ENCODE measurements at regions not wholly inside any gene's neighbourhood (a gene's known extent, or its start where the extent isn't known, plus 50 kb on each side); places are given as distances from the start of the nearest gene placed in this dataset.
"Not testable (repeated sequence)": the region's sequence is repeated elsewhere in the genome, so short reads cannot be mapped to it uniquely, and the experiment has no call there.

DNA sequence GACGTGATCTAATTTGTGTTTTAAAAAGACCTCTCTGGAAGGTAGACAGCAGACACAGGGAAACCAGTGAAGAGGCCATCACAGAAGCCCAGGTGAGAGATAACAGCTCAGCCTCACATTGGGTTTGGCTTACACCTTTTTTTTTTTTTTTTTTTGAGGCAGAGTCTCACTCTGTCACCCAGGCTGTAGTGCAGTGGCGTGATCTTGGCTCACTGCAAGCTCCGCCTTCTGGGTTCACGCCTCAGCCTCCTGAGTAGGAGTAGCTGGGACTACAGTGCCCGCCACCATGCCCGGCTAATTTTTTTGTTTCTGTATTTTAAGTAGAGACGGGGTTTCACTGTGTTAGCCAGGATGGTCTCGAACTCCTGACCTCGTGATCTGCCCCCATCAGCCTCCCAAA, 412.3 kb downstream of the KCNRG start:
- H3K36me3 ChIP-seq (ENCODE audit: control insufficient read depth in 1 of 2, insufficient read depth in 2 of 2, low read length in 2 of 2); H3K4me3 ChIP-seq (ENCODE audit: low read depth in 1 of 2, low read length in 2 of 2); H3K27ac ChIP-seq (ENCODE audit: low read length); H3K9me3 ChIP-seq (ENCODE audit: control insufficient read depth in 1 of 2, low read length in 2 of 2); H3K4me1 ChIP-seq (ENCODE audit: control insufficient read depth in 1 of 2, insufficient read depth in 2 of 2, low read length in 2 of 2); H3K27me3 ChIP-seq (ENCODE audit: low read depth, low read length): not testable (repeated sequence)

DNA sequence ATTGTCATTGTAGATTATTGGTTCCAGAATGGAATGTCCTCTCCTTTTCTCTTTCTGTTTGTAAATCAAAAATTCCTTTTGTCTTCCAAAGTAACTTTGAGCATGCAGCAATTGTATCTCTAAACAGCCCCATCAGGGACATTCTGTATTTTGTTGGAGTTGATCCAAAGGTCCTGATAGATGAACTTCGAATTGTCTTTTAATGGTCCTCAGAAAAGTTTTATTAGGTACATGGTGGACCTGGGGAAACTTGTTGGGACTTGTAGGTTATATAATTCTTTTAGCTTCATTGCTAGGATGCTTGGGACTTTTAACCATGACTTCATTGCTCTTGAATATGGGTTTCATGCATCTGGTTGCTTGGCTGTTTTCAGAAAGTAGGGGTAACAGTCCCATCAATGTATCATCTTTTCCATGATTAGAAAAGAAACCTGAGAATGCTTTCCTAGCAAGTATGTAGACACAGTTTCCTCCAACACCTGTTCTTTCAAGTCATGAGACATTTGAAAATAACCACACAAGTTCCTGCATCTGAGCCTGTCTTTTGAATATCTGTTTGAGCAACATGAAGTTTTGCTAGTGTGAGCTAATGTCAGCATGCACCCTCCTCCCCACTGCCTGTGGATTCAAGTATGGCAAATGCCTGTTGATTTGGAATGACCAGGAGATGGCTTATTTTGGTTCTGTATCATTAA, 413.1 kb downstream of the KCNRG start:
- Histone ChIP-seq H3K27me3 (ENCODE audit: low read depth, low read length) (no peaks in the 10 kb centered on the region), H3K36me3 (ENCODE audit: control insufficient read depth in 1 of 2, insufficient read depth in 2 of 2, low read length in 2 of 2) (no peaks in the 10 kb centered on the region), H3K4me3 (ENCODE audit: low read depth in 1 of 2, low read length in 2 of 2) (no peak overlapping the region), H3K9me3 (ENCODE audit: control insufficient read depth in 1 of 2, low read length in 2 of 2) (no peaks in the 10 kb centered on the region), H3K27ac (ENCODE audit: low read length) (no peak overlapping the region), H3K4me1 (ENCODE audit: control insufficient read depth in 1 of 2, insufficient read depth in 2 of 2, low read length in 2 of 2) (peaks cover 0 to 2% of the 10 kb centered on the region in 2 donors)

DNA sequence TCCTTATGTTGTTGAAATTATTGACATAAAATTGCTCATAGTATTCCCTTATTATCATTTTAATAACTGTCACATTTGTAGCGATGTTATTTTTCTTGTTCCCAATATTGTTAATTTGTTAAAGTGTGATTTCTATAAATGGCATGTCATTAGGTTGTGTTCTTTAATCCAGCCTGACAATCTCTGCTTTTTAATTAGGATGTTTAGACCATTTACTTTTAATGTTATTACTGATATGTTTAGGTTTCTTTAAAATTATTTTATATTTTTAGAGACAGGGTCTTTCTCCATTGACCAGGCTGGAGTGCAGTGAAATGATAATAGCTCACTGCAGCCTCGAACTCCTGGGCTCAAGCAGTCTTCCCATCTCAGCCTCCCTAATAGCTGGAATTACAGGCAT, 408.5 kb downstream of the DLEU7 start:
- Histone ChIP-seq H3K27ac (ENCODE audit: low read length) (no peak overlapping the region), H3K4me3 (ENCODE audit: low read depth in 1 of 2, low read length in 2 of 2) (no peak overlapping the region), H3K27me3 (ENCODE audit: low read depth, low read length) (no peaks in the 10 kb centered on the region), H3K9me3 (ENCODE audit: control insufficient read depth in 1 of 2, low read length in 2 of 2) (peaks cover 0 to 3% of the 10 kb centered on the region in 2 donors), H3K4me1 (ENCODE audit: control insufficient read depth in 1 of 2, insufficient read depth in 2 of 2, low read length in 2 of 2) (no peaks in the 10 kb centered on the region), H3K36me3 (ENCODE audit: control insufficient read depth in 1 of 2, insufficient read depth in 2 of 2, low read length in 2 of 2) (no peaks in the 10 kb centered on the region)

DNA sequence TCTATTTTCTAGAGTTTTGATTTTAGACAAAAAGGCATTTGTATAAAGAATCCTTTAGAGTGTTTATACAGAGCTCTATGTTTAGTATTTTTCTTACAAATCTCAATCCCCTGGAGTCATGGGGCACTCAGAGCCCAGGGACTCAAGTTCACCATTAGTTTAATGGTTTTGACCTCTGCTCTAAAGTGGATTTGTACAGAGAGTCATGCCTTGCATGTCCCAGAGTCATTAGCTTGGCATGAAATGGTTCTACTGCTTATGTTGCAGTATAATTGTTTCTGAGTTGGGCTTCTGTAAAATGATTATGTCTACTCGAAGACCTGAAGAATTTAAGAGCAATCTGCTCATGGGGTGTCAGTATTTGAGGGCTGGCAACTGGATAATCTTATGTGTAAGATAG, 406.2 kb downstream of the DLEU7 start:
- Histone ChIP-seq H3K4me1 (ENCODE audit: control insufficient read depth in 1 of 2, insufficient read depth in 2 of 2, low read length in 2 of 2) (no peaks in the 10 kb centered on the region), H3K9me3 (ENCODE audit: control insufficient read depth in 1 of 2, low read length in 2 of 2) (peaks cover 0 to 3% of the 10 kb centered on the region in 2 donors), H3K27ac (ENCODE audit: low read length) (no peak overlapping the region)

DNA sequence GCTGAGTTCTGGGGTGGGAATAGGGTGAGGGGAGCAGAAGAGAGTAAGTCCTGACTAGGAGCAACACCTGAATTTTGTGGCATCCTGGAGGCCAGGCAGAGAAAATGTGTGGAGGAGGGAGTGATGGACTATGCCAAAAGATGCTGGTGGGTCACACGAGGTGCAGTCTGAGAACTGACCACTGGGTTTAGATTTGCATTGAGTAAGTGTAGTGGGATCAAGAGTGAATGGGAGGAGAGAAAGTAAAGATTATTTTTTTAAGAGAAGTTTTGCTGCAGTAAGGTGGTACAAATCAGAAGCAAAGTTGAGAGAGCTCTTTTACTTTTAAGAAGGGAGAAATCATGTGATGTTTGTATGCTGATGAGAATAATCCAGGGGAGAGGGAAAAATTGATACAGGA, 405.1 kb downstream of the DLEU7 start:
- no peak overlapping the region for H3K27ac ChIP-seq (ENCODE audit: low read length)

More for the DNA sequence above, 406.2 kb downstream of the DLEU7 start:
- no peaks in the 10 kb centered on the region for H3K36me3 ChIP-seq (ENCODE audit: control insufficient read depth in 1 of 2, insufficient read depth in 2 of 2, low read length in 2 of 2)
- no peaks in the 10 kb centered on the region for H3K27me3 ChIP-seq (ENCODE audit: low read depth, low read length)
- H3K4me3 ChIP-seq (ENCODE audit: low read depth in 1 of 2, low read length in 2 of 2): no peak overlapping the region

DNA sequence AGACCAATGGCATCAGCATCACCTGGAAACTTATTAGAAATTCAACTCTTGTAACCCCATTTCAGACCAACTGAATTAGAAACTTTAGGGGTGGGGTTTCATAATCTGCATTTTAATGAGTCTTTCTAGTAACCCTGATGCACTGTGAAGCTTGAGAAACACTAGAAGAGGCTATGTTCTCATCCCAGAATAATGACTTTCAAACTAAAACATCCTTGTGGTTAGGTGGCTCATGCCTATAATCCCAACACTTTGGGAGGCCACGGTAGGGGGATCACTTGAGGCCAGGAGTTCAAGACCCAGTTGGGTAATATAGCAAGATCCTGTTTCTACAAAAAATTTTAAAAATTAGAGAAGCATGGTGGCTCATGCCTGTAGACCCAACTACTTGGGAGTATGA, 402.4 kb downstream of the DLEU7 start:
- no peaks in the 10 kb centered on the region for H3K36me3 ChIP-seq (ENCODE audit: control insufficient read depth in 1 of 2, insufficient read depth in 2 of 2, low read length in 2 of 2)
- H3K9me3 ChIP-seq (ENCODE audit: control insufficient read depth in 1 of 2, low read length in 2 of 2): no peaks in the 10 kb centered on the region
- peaks cover 0 to 4% of the 10 kb centered on the region in 2 donors for H3K4me1 ChIP-seq (ENCODE audit: control insufficient read depth in 1 of 2, insufficient read depth in 2 of 2, low read length in 2 of 2)
- H3K4me3 ChIP-seq (ENCODE audit: low read depth in 1 of 2, low read length in 2 of 2): no peak overlapping the region
- no peaks in the 10 kb centered on the region for H3K27me3 ChIP-seq (ENCODE audit: low read depth, low read length)
- H3K27ac ChIP-seq (ENCODE audit: low read length): no peak overlapping the region

More for the DNA sequence above, 405.1 kb downstream of the DLEU7 start:
- H3K9me3 ChIP-seq (ENCODE audit: control insufficient read depth in 1 of 2, low read length in 2 of 2): peaks cover 0 to 3% of the 10 kb centered on the region in 2 donors
- H3K36me3 ChIP-seq (ENCODE audit: control insufficient read depth in 1 of 2, insufficient read depth in 2 of 2, low read length in 2 of 2): no peaks in the 10 kb centered on the region
- no peak overlapping the region for H3K4me3 ChIP-seq (ENCODE audit: low read depth in 1 of 2, low read length in 2 of 2)
- no peaks in the 10 kb centered on the region for H3K4me1 ChIP-seq (ENCODE audit: control insufficient read depth in 1 of 2, insufficient read depth in 2 of 2, low read length in 2 of 2)
- no peaks in the 10 kb centered on the region for H3K27me3 ChIP-seq (ENCODE audit: low read depth, low read length)

DNA sequence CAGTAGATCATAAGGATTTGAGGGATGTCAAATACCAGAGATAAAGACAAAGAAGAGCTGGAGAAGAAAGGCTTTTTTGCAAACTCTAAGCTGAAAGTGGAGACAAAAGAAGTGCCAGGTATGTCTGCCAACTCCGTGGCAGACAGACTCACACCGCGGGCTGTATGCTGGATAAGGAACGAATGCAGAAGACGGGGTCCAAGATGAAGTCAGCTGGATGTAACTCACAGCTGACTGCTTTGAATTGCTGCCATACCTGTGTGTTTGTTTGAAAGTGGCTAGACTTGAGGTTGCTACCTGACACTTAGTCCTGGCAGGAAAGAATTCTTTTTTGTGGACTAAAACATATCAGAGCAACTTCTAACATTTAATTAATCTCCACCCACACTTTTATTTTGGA, 398.8 kb downstream of the DLEU7 start:
- no peaks in the 10 kb centered on the region for H3K9me3 ChIP-seq (ENCODE audit: control insufficient read depth in 1 of 2, low read length in 2 of 2)
- peaks cover 0 to 4% of the 10 kb centered on the region in 2 donors for H3K4me1 ChIP-seq (ENCODE audit: control insufficient read depth in 1 of 2, insufficient read depth in 2 of 2, low read length in 2 of 2)
- H3K27me3 ChIP-seq (ENCODE audit: low read depth, low read length): no peaks in the 10 kb centered on the region
- no peak overlapping the region for H3K27ac ChIP-seq (ENCODE audit: low read length)
- H3K4me3 ChIP-seq (ENCODE audit: low read depth in 1 of 2, low read length in 2 of 2): no peak overlapping the region
- H3K36me3 ChIP-seq (ENCODE audit: control insufficient read depth in 1 of 2, insufficient read depth in 2 of 2, low read length in 2 of 2): no peaks in the 10 kb centered on the region

DNA sequence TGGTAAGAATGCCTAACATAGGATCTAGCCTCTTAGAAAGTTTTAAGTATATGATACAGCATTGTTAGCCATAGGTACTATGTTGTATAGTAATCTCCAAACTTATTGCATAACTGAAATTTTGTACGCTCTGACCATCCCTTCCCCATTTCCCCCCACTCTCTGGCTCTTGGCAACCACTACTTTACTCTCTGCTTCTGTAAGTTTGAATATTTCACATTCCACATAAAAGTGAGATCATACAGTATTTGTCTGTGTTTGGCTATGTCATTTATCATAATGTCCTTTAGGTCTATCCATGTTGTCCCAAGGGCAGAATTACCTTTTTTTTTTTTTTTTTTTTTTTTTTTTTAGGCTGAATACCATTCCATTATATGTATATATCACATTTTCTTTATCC, 396.9 kb downstream of the DLEU7 start:
- no peak overlapping the region for H3K27ac ChIP-seq (ENCODE audit: low read length)
- H3K36me3 ChIP-seq (ENCODE audit: control insufficient read depth in 1 of 2, insufficient read depth in 2 of 2, low read length in 2 of 2): no peaks in the 10 kb centered on the region
- H3K4me3 ChIP-seq (ENCODE audit: low read depth in 1 of 2, low read length in 2 of 2): no peak overlapping the region
- H3K9me3 ChIP-seq (ENCODE audit: control insufficient read depth in 1 of 2, low read length in 2 of 2): no peaks in the 10 kb centered on the region
- H3K27me3 ChIP-seq (ENCODE audit: low read depth, low read length): no peaks in the 10 kb centered on the region
- peaks cover 0 to 4% of the 10 kb centered on the region in 2 donors for H3K4me1 ChIP-seq (ENCODE audit: control insufficient read depth in 1 of 2, insufficient read depth in 2 of 2, low read length in 2 of 2)

DNA sequence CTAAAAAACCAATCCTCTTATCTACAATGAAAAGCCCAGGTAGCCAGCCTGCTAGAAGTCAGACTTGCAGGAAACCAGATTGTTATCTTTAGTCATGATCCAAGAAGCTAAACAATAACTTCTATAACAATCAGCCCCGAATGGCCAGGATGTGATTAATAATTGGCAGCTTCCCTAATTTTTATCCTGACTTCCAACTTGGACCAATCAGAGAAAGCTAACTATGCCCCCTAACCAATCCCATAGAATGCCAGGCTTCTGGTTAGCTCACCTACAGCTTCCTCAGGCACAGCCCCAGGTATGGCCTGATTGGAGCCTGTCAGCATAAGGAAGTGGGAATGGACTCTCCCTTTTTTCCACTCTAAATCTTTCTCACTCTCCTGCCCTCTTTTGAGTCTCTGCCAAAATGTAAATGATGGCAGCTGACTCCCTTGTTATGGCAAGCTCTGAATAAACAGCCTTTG, 394.9 kb downstream of the DLEU7 start:
- no peaks in the 10 kb centered on the region for H3K36me3 ChIP-seq (ENCODE audit: control insufficient read depth in 1 of 2, insufficient read depth in 2 of 2, low read length in 2 of 2)
- H3K4me3 ChIP-seq (ENCODE audit: low read depth in 1 of 2, low read length in 2 of 2): no peak overlapping the region
- H3K4me1 ChIP-seq (ENCODE audit: control insufficient read depth in 1 of 2, insufficient read depth in 2 of 2, low read length in 2 of 2): peaks cover 0 to 6% of the 10 kb centered on the region in 2 donors
- H3K27me3 ChIP-seq (ENCODE audit: low read depth, low read length): no peaks in the 10 kb centered on the region
- H3K9me3 ChIP-seq (ENCODE audit: control insufficient read depth in 1 of 2, low read length in 2 of 2): no peaks in the 10 kb centered on the region
- H3K27ac ChIP-seq (ENCODE audit: low read length): no peak overlapping the region

DNA sequence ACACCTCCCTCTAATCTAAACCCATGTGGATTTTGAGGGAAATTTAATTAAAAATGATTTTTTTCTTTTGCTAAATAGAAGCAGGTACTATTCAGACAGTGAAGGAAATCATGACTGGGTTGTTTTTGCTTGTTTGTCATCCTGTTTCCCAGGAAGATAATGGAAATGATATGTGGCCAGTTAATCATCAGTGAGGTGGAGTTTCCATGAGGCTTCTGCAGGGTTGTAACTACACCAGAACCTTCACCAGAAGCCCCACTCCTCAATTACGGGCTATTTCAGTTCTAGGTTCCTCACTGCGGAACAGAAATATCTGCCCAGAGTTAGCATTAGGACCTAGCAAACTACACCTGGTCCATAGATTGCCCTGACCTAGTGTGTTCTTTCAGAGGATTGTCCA, 394.0 kb downstream of the DLEU7 start:
- Histone ChIP-seq H3K9me3 (ENCODE audit: control insufficient read depth in 1 of 2, low read length in 2 of 2) (no peaks in the 10 kb centered on the region), H3K27me3 (ENCODE audit: low read depth, low read length) (no peaks in the 10 kb centered on the region), H3K27ac (ENCODE audit: low read length) (no peak overlapping the region), H3K4me1 (ENCODE audit: control insufficient read depth in 1 of 2, insufficient read depth in 2 of 2, low read length in 2 of 2) (peaks cover 0 to 12% of the 10 kb centered on the region in 2 donors), H3K36me3 (ENCODE audit: control insufficient read depth in 1 of 2, insufficient read depth in 2 of 2, low read length in 2 of 2) (no peaks in the 10 kb centered on the region), H3K4me3 (ENCODE audit: low read depth in 1 of 2, low read length in 2 of 2) (no peak overlapping the region)

DNA sequence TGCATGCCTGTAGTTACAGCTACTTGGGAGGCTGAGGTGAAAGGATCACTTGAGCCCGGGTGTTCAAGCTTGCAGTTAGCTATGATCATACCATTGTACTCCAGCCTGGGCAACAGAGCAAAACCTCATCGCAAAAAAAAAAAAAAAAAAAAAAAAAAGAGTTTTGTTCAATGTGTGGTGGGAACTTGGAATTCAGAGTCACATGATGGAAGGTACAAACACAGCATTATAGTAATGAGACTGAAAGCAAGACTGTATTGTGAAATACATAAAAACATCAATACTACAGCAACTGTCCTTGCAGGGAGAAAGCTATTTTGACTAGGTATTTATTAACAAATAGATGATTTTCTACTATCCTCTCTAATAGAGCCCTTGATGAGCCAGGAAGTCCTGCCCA, 393.2 kb downstream of the DLEU7 start:
- H3K36me3 ChIP-seq (ENCODE audit: control insufficient read depth in 1 of 2, insufficient read depth in 2 of 2, low read length in 2 of 2): no peaks in the 10 kb centered on the region
- H3K9me3 ChIP-seq (ENCODE audit: control insufficient read depth in 1 of 2, low read length in 2 of 2): no peaks in the 10 kb centered on the region
- no peak overlapping the region for H3K27ac ChIP-seq (ENCODE audit: low read length)
- peaks cover 0 to 9% of the 10 kb centered on the region in 2 donors for H3K4me1 ChIP-seq (ENCODE audit: control insufficient read depth in 1 of 2, insufficient read depth in 2 of 2, low read length in 2 of 2)
- H3K4me3 ChIP-seq (ENCODE audit: low read depth in 1 of 2, low read length in 2 of 2): no peak overlapping the region
- H3K27me3 ChIP-seq (ENCODE audit: low read depth, low read length): no peaks in the 10 kb centered on the region

DNA sequence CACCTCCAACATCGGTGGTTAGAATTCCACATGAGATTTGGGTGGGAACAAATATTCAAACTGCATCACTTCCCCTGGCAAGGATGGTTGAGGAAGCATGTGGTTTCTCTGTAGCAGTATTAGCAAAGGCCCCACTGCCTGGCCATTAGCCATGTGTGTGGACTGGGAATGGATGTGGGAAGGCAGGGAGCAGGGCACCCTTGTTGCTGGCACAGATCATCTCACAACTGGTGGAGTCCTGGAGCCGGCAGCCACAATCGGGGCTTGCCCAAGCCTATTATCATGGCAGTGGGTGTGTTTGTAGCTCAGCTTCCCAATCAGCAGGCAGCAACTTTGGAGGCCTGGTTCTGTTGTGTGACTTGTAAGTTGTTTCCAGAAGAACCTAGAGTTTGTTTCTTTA, 391.9 kb downstream of the DLEU7 start:
- peaks cover 0 to 8% of the 10 kb centered on the region in 2 donors for H3K4me1 ChIP-seq (ENCODE audit: control insufficient read depth in 1 of 2, insufficient read depth in 2 of 2, low read length in 2 of 2)
- H3K27ac ChIP-seq (ENCODE audit: low read length): no peak overlapping the region
- no peaks in the 10 kb centered on the region for H3K27me3 ChIP-seq (ENCODE audit: low read depth, low read length)
- no peak overlapping the region for H3K4me3 ChIP-seq (ENCODE audit: low read depth in 1 of 2, low read length in 2 of 2)
- H3K36me3 ChIP-seq (ENCODE audit: control insufficient read depth in 1 of 2, insufficient read depth in 2 of 2, low read length in 2 of 2): no peaks in the 10 kb centered on the region
- no peaks in the 10 kb centered on the region for H3K9me3 ChIP-seq (ENCODE audit: control insufficient read depth in 1 of 2, low read length in 2 of 2)

Data from muscle layer of duodenum (tissue), 2 donors.